ENCODE measurements at regions not wholly inside any gene's neighbourhood (a gene's known extent, or its start where the extent isn't known, plus 50 kb on each side); places are given as distances from the start of the nearest gene placed in this dataset.

DNA sequence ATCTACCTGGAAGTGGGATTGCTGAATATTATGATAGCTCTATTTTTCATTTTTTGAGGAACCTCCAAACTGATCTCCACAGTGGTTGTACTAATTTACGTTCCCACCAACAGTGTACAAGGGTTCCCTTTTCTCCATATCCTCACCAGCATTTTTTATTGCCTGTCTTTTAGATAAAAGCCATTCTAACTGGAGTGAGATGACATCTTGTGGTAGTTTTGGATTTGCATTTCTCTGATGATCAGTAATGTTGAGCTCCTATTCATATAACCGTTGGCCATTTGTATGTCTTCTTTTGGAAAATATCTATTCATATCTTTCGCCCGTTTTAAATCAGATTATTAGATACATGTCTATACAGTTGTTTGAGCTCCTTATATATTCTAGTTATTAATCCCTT lies 101.8 kb downstream of the RASGEF1B start:
- TF ChIP-seq CTCF (conservative IDR thresholded peaks at IDR 0.05 in 1 of 2, IDR thresholded peaks at IDR 0.05 in 1 of 2; ENCODE audit: extremely low read depth in 1 of 2, insufficient read depth in 1 of 2, low read depth in 1 of 2, low read length in 2 of 2) (peak in 1 of 2 donors; percentile 3), EZH2 (IDR thresholded peaks at IDR 0.05; ENCODE audit: borderline replicate concordance, low read length) (no peak)
